Thyroid gland (tissue), 4 donors: ENCODE measurements at regions not wholly inside any gene's neighbourhood (a gene's known extent, or its start where the extent isn't known, plus 50 kb on each side); places are given as distances from the start of the nearest gene placed in this dataset.
"Not testable (repeated sequence)": the region's sequence is repeated elsewhere in the genome, so short reads cannot be mapped to it uniquely, and the experiment has no call there.

Experiments used
- CTCF ChIP-seq, 6 experiments: fragments of 200-600 bp in 3 of 6; fragments of 450-650 bp in 3 of 6; sonication (generic) in 3 of 6; IDR thresholded peaks; one replicate each; pipeline ENCODE4 v1.5.1; 2016 to 2019; ENCODE audit warnings: antibody characterized with exemption in 6 of 6, mild to moderate bottlenecking in 2 of 6, inconsistent platforms in 1 of 6, moderate library complexity in 1 of 6
- POLR2A ChIP-seq, 2 donors: fragments of 450-650 bp; IDR thresholded peaks; one replicate each; pipeline ENCODE4 v1.6.1; 2017; ENCODE audit warnings: antibody characterized with exemption in 2 of 2, mild to moderate bottlenecking in 2 of 2, moderate library complexity in 1 of 2

DNA sequence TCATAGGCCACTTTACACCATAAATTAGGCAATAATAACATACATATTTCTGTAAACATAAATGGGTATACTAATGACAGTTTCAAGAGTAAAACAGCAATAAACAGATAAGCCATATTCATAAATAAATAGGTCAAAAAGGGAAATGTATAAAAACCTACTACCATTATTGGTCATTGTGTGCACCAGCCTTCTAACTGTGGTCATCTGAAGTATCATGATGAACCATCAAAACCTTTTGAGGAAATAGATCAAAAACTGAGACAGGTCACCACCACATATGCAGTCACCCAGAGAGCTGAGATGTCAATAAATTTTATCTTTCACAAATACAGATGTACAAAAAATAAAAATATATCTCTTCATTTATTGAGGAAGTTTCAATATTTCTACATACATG lies 438.8 kb upstream of the FAM174A start:
- not testable (repeated sequence) for TF ChIP-seq CTCF, POLR2A (IDR thresholded peaks at IDR 0.05)
